22Rv1 (cell line): ENCODE measurements at regions not wholly inside any gene's neighbourhood (a gene's known extent, or its start where the extent isn't known, plus 50 kb on each side); places are given as distances from the start of the nearest gene placed in this dataset.

Source experiments
- ZFX ChIP-seq: fragments of 450-650 bp; IDR thresholded peaks from 2 replicates; pipeline ENCODE4 v1.6.1; 2017; ENCODE audit warnings: antibody characterized with exemption, borderline replicate concordance
- TF ChIP-seq, protein P1 (sequence below): fragments of 450-650 bp; IDR thresholded peaks from 2 replicates; pipeline ENCODE4 v1.5.1; 2017; ENCODE audit warnings: mild to moderate bottlenecking

DNA sequence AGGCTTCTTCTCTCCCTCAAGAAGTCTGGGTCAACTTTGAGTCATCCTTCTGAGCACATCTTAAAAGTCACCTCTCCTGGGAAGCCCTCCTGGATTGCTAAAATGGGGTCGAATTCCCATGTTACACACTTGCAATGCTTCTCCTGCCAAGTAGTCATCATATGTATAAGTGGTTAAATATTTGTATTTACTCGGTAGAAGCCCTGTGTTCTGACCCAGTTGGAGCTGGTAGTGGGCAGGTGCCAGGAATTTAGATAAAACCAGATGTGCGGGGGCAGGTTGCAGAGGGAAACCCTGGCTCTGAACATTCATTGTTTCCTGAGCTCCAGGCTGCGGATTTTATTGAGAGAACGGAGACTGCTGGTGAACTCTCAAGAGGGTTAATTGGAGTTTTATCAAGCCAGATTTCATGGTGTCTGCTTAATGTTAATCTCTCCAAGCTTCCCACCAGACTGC lies 52.8 kb upstream of the RPL11 start:
- TF ChIP-seq, protein P1, sequence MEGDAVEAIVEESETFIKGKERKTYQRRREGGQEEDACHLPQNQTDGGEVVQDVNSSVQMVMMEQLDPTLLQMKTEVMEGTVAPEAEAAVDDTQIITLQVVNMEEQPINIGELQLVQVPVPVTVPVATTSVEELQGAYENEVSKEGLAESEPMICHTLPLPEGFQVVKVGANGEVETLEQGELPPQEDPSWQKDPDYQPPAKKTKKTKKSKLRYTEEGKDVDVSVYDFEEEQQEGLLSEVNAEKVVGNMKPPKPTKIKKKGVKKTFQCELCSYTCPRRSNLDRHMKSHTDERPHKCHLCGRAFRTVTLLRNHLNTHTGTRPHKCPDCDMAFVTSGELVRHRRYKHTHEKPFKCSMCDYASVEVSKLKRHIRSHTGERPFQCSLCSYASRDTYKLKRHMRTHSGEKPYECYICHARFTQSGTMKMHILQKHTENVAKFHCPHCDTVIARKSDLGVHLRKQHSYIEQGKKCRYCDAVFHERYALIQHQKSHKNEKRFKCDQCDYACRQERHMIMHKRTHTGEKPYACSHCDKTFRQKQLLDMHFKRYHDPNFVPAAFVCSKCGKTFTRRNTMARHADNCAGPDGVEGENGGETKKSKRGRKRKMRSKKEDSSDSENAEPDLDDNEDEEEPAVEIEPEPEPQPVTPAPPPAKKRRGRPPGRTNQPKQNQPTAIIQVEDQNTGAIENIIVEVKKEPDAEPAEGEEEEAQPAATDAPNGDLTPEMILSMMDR = no peak
- TF ChIP-seq ZFX = no peak
